ENCODE measurements at regions not wholly inside any gene's neighbourhood (a gene's known extent, or its start where the extent isn't known, plus 50 kb on each side); places are given as distances from the start of the nearest gene placed in this dataset.

GRCh38 chr4:29131304-29131703 is 1588.9 kb upstream of the PCDH7 start:
- H3K27me3 Mint-ChIP-seq, result no peaks in the 10 kb centered on the region
- no peak for TF ChIP-seq CTCF (IDR thresholded peaks at IDR 0.05)
- Histone ChIP-seq H3K27me3 (ENCODE audit: control insufficient read depth in 1 of 2, insufficient read depth in 2 of 2, low read length in 2 of 2) (no peaks in the 10 kb centered on the region), H3K36me3 (ENCODE audit: insufficient read depth, low read length) (no peaks in the 10 kb centered on the region), H3K9me3 (ENCODE audit: control insufficient read depth in 1 of 2, insufficient read depth in 1 of 2, low read length in 2 of 2) (no peaks in the 10 kb centered on the region), H3K4me3 (ENCODE audit: low read length) (no peak overlapping the region), H3K27ac (ENCODE audit: low read depth in 1 of 2, low read length in 2 of 2) (no peak overlapping the region), H3K4me1 (ENCODE audit: insufficient read depth, low read length) (no peaks in the 10 kb centered on the region)
- POLR2A ChIA-PET, result no interaction called here
- no peak overlapping the region for H3K4me3 Mint-ChIP-seq
- intact Hi-C loops (cut with DNase I, micrococcal nuclease), result no loop called here
- CTCF ChIA-PET, result no interaction called here
- H3K9me3 Mint-ChIP-seq, result peaks cover 23% of the 10 kb centered on the region
- no peak for ATAC-seq (ENCODE audit: poor library complexity)
- no peaks in the 10 kb centered on the region for H3K4me1 Mint-ChIP-seq (ENCODE audit: low read depth)
- H3K27ac Mint-ChIP-seq, result no peak overlapping the region
- H3K36me3 Mint-ChIP-seq (ENCODE audit: low read depth), result no peaks in the 10 kb centered on the region
- no peak for DNase-seq

- no peak overlapping the region for H3K27ac ChIP-seq (ENCODE audit: low read depth in 1 of 2, low read length in 2 of 2)
- POLR2A ChIA-PET, result no interaction called here
- DNase-seq (no peak), ATAC-seq (ENCODE audit: poor library complexity) (no peak)
- CTCF ChIA-PET, result no interaction called here
- no peak overlapping the region for H3K4me3 Mint-ChIP-seq
- no peaks in the 10 kb centered on the region for H3K4me1 Mint-ChIP-seq (ENCODE audit: low read depth)
- no peaks in the 10 kb centered on the region for H3K27me3 Mint-ChIP-seq
- H3K27ac Mint-ChIP-seq, result no peak overlapping the region
- H3K4me1 ChIP-seq (ENCODE audit: insufficient read depth, low read length), result no peaks in the 10 kb centered on the region
- H3K4me3 ChIP-seq (ENCODE audit: low read length), result no peak overlapping the region
- no peaks in the 10 kb centered on the region for H3K27me3 ChIP-seq (ENCODE audit: control insufficient read depth in 1 of 2, insufficient read depth in 2 of 2, low read length in 2 of 2)
- no peak for TF ChIP-seq CTCF (IDR thresholded peaks at IDR 0.05)
- no peaks in the 10 kb centered on the region for H3K36me3 ChIP-seq (ENCODE audit: insufficient read depth, low read length)
- H3K9me3 Mint-ChIP-seq, result peaks cover 8% of the 10 kb centered on the region
- H3K36me3 Mint-ChIP-seq (ENCODE audit: low read depth), result no peaks in the 10 kb centered on the region
- H3K9me3 ChIP-seq (ENCODE audit: control insufficient read depth in 1 of 2, insufficient read depth in 1 of 2, low read length in 2 of 2), result no peaks in the 10 kb centered on the region
- intact Hi-C loops (cut with DNase I, micrococcal nuclease), result no loop called here
Measured at GRCh38 chr4:29142708-29143107, 1577.5 kb upstream of the PCDH7 start.

GRCh38 chr4:29151584-29151983 is 1568.6 kb upstream of the PCDH7 start:
- no peaks in the 10 kb centered on the region for H3K4me1 Mint-ChIP-seq (ENCODE audit: low read depth)
- ATAC-seq (ENCODE audit: poor library complexity) (no peak), DNase-seq (no peak)
- Histone ChIP-seq H3K9me3 (ENCODE audit: control insufficient read depth in 1 of 2, insufficient read depth in 1 of 2, low read length in 2 of 2) (peaks cover 0 to 4% of the 10 kb centered on the region in 2 experiments), H3K4me3 (ENCODE audit: low read length) (no peak overlapping the region), H3K4me1 (ENCODE audit: insufficient read depth, low read length) (no peaks in the 10 kb centered on the region), H3K27me3 (ENCODE audit: control insufficient read depth in 1 of 2, insufficient read depth in 2 of 2, low read length in 2 of 2) (no peaks in the 10 kb centered on the region), H3K27ac (ENCODE audit: low read depth in 1 of 2, low read length in 2 of 2) (no peak overlapping the region), H3K36me3 (ENCODE audit: insufficient read depth, low read length) (no peaks in the 10 kb centered on the region)
- TF ChIP-seq CTCF (IDR thresholded peaks at IDR 0.05), result no peak
- CTCF ChIA-PET, result no interaction called here
- peaks cover 17% of the 10 kb centered on the region for H3K9me3 Mint-ChIP-seq
- H3K36me3 Mint-ChIP-seq (ENCODE audit: low read depth), result no peaks in the 10 kb centered on the region
- intact Hi-C loops (cut with DNase I, micrococcal nuclease), result no loop called here
- H3K27me3 Mint-ChIP-seq, result no peaks in the 10 kb centered on the region
- no peak overlapping the region for H3K4me3 Mint-ChIP-seq
- H3K27ac Mint-ChIP-seq, result no peak overlapping the region
- POLR2A ChIA-PET, result no interaction called here

Measured in CD4-positive, alpha-beta T cell (primary cell).